Breast epithelium (tissue), 3 donors: ENCODE measurements at regions not wholly inside any gene's neighbourhood (a gene's known extent, or its start where the extent isn't known, plus 50 kb on each side); places are given as distances from the start of the nearest gene placed in this dataset.

Experiments used
- CTCF ChIP-seq, 3 donors: fragments of 450-650 bp; IDR thresholded peaks; one replicate each; pipeline ENCODE4 v1.5.1; 2016 to 2017; ENCODE audit warnings: antibody characterized with exemption in 3 of 3, mild to moderate bottlenecking in 3 of 3, moderate library complexity in 3 of 3
- POLR2A ChIP-seq: fragments of 450-650 bp; IDR thresholded peaks from one replicate; pipeline ENCODE4 v1.6.1; 2016; ENCODE audit warnings: antibody characterized with exemption, mild to moderate bottlenecking, moderate library complexity
- POLR2AphosphoS5 ChIP-seq, 3 donors: sonication (generic); formaldehyde crosslinking; IDR thresholded peaks; one replicate each; pipeline ENCODE4 v1.6.1; 2017; ENCODE audit warnings: antibody characterized with exemption in 3 of 3

GRCh38 chr6:118751072-118751471 is 99.7 kb upstream of the CEP85L start:
- TF ChIP-seq CTCF (IDR thresholded peaks at IDR 0.05) (no peak), POLR2A (no peak), POLR2AphosphoS5 (IDR thresholded peaks at IDR 0.05) (no peak)
